ENCODE measurements at regions not wholly inside any gene's neighbourhood (a gene's known extent, or its start where the extent isn't known, plus 50 kb on each side); places are given as distances from the start of the nearest gene placed in this dataset.

DNA sequence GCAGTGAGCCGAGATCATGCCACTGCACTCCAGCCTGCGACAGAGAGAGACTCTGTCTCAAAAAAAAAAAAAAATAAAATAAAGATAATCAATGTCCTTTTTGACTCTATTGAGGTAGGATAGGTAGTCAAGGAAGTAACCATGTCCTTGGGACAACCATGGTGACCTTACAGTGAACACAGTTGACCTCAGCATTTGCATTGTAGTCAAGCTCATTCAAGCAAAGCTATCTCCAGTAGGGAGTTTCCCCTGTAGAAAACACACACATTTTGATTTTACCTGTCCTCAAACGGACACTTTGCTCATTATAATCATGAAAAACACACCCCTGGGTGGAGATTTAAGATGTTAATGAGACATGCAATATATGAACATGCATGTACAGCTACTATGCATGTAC is 171.7 kb downstream of the KIF20B start:
- TF ChIP-seq, protein P1, sequence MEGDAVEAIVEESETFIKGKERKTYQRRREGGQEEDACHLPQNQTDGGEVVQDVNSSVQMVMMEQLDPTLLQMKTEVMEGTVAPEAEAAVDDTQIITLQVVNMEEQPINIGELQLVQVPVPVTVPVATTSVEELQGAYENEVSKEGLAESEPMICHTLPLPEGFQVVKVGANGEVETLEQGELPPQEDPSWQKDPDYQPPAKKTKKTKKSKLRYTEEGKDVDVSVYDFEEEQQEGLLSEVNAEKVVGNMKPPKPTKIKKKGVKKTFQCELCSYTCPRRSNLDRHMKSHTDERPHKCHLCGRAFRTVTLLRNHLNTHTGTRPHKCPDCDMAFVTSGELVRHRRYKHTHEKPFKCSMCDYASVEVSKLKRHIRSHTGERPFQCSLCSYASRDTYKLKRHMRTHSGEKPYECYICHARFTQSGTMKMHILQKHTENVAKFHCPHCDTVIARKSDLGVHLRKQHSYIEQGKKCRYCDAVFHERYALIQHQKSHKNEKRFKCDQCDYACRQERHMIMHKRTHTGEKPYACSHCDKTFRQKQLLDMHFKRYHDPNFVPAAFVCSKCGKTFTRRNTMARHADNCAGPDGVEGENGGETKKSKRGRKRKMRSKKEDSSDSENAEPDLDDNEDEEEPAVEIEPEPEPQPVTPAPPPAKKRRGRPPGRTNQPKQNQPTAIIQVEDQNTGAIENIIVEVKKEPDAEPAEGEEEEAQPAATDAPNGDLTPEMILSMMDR (IDR thresholded peaks at IDR 0.05; ENCODE audit: control insufficient read depth, insufficient read depth, low read depth, low read length, missing control alignments), result no peak
- DNase-seq (ENCODE audit: low read depth), result no peak
- no peak overlapping the region for H3K4me3 ChIP-seq (ENCODE audit: control insufficient read depth, low read depth, low read length)

DNA sequence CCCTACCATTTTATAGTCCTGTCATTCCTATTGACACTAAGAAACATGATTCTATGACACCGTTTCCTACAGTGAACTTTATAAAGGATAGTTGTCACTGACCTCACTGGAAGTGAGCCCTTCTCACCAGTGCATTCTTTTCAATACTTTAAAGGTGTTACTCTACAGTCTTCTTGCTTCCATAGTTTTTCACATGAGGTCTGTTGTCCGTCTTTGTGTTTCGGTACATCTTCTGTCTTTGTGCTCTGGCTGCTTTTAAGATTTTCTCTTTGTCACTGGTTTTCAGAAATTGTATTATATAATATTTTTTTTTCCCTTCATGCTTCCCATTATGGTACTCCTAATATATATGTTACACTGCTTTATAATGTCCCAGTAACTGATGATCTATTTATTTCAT is 174.2 kb downstream of the KIF20B start:
- no peak for DNase-seq (ENCODE audit: low read depth)
- H3K4me3 ChIP-seq (ENCODE audit: control insufficient read depth, low read depth, low read length), result no peak overlapping the region
- TF ChIP-seq, protein P1 (IDR thresholded peaks at IDR 0.05; ENCODE audit: control insufficient read depth, insufficient read depth, low read depth, low read length, missing control alignments), result no peak

DNA sequence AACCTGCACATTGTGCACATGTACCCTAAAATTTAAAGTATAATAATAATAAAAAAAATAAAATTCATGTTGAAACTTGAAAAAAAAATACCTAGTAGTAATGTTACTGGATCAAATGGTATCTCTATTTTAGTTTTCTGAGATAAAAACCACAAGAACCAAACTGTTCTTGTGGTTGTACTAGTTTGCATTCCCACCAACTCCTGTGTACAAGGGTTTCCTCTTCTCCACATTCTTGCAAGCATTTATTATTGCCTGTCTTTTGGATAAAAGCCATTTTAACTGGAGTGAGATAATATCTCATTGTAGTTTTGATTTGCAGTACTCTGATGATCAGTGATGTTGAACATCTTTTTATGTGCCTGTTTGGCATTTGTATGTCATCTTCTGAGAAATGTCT is 177.7 kb downstream of the KIF20B start:
- TF ChIP-seq, protein P1 (IDR thresholded peaks at IDR 0.05; ENCODE audit: control insufficient read depth, insufficient read depth, low read depth, low read length, missing control alignments), result no peak
- H3K4me3 ChIP-seq (ENCODE audit: control insufficient read depth, low read depth, low read length), result no peak overlapping the region
- DNase-seq (ENCODE audit: low read depth), result no peak

DNA sequence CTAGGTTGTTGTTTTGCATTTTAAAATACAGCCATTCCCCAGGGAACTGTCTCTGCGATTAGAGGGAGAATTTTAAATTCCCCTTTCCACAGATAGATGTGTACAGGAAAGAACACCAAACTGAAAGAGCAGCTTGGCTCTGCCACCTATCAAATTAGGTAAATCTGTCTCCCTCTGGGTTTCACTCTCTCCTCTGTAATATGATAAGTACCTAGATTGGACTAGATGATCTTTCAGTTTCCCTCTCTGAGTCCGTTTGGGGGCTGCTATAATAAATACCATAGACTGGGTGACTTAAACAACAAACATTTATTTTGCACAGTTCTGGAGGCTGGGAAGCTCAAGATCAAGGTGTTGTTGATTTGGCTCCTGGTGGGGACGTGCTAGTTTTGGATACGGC is 186.0 kb downstream of the KIF20B start:
- no peak for DNase-seq (ENCODE audit: low read depth)
- TF ChIP-seq, protein P1 (IDR thresholded peaks at IDR 0.05; ENCODE audit: control insufficient read depth, insufficient read depth, low read depth, low read length, missing control alignments), result no peak
- H3K4me3 ChIP-seq (ENCODE audit: control insufficient read depth, low read depth, low read length), result no peak overlapping the region

DNA sequence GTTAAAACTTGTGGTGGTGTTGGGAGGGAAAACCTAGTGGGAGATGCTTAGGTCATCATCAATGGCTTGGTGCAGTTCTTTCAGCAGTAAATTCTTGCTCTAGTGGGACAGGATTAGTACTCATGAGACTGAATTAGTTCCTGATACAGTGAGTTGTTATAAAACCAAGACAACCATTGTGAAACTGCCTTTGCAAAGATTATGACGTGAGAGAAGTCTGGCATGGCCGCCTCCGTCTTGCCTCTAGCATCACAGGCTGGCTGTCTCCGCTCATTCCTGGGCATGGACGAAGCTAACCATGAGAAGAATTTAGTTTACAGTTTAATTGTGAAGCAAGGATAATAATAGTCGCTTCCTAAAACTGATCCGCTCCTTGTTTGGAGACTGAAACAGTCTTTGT is 186.4 kb downstream of the KIF20B start:
- no peak for DNase-seq (ENCODE audit: low read depth)
- H3K4me3 ChIP-seq (ENCODE audit: control insufficient read depth, low read depth, low read length), result no peak overlapping the region
- TF ChIP-seq, protein P1 (IDR thresholded peaks at IDR 0.05; ENCODE audit: control insufficient read depth, insufficient read depth, low read depth, low read length, missing control alignments), result no peak

DNA sequence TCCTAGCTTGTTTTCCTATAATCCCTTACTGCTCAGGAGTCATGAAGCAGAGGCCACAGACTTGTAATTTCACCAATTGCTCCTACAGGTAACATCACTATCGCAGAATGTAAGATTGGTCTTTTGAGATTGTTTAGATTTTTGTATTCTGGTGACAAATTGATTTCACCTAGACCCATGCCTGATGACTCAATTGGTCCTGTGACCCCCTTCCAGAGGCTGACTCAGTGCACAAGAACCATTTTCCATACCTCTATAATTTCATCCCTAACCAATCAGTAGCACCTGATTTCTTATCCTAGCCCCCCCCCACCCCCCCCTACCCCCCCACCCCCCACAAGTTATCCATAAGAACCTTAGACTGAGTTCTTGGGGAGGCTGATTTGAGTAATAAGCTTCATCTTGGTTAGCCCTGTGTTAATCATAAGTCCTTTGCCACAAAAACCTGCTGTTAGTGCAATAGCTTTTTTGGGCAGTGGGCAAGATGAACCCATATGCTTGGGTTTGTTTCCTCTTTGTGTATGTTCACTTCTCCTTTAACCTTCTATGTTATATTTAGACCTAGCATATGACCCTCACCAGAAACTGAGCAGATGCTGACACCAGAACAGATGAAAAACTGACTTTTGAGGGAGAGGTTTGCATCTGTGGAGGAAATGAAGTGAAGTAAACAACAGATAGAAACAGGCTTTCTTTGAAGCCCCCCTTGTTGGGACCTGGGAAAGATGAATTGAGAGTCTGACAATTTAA is 187.1 kb downstream of the KIF20B start:
- no peak for DNase-seq (ENCODE audit: low read depth)
- H3K4me3 ChIP-seq (ENCODE audit: control insufficient read depth, low read depth, low read length), result no peak overlapping the region
- TF ChIP-seq, protein P1 (IDR thresholded peaks at IDR 0.05; ENCODE audit: control insufficient read depth, insufficient read depth, low read depth, low read length, missing control alignments), result no peak

Measured in AG09309 (cell line).